Esophagus squamous epithelium (tissue), 5 donors: ENCODE measurements at regions not wholly inside any gene's neighbourhood (a gene's known extent, or its start where the extent isn't known, plus 50 kb on each side); places are given as distances from the start of the nearest gene placed in this dataset.
A peak's percentile ranks its signal among the peaks of the same experiment; 100 is the strongest.

Experiments
- DNase-seq: peaks from one replicate; lab custom pipeline; 2025; lab: John Stamatoyannopoulos, UW
- H3K27ac ChIP-seq, 4 donors: fragments of 200-600 bp; sonication (generic); one replicate each; pipeline ENCODE4 v1.5.1; 2016 to 2019; ENCODE audit warnings: mild to moderate bottlenecking in 1 of 4
- H3K27me3 ChIP-seq, 4 donors: fragments of 200-600 bp; sonication (generic); 1 replicate in 3 of 4; 2 replicates in 1 of 4; pipeline versions ENCODE4 v1.5.1 to v1.6.0; 2017 to 2021; ENCODE audit warnings: antibody characterized with exemption in 1 of 4
- H3K36me3 ChIP-seq, 3 donors: fragments of 200-600 bp; sonication (generic); one replicate each; pipeline ENCODE4 v1.5.1; 2016 to 2019
- H3K4me1 ChIP-seq, 3 donors: fragments of 200-600 bp; sonication (generic); one replicate each; pipeline ENCODE4 v1.5.1; 2017 to 2019
- H3K4me3 ChIP-seq, 4 donors: fragments of 200-600 bp; sonication (generic); 1 replicate in 3 of 4; 2 replicates in 1 of 4; pipeline ENCODE4 v1.5.1; 2016 to 2019; ENCODE audit warnings: mild to moderate bottlenecking in 2 of 4, moderate library complexity in 1 of 4
- H3K9me3 ChIP-seq, 3 donors: fragments of 200-600 bp; sonication (generic); one replicate each; pipeline ENCODE4 v1.5.1; 2016 to 2019
- POLR2A ChIP-seq, 4 donors: fragments of 450-650 bp; IDR thresholded peaks; one replicate each; pipeline ENCODE4 v1.6.1; 2017; ENCODE audit warnings: antibody characterized with exemption in 4 of 4, mild to moderate bottlenecking in 4 of 4, moderate library complexity in 3 of 4
- WGBS, 2 donors: methylation state at CpG; one replicate each; pipeline ENCODE4 v1.1.5; 2018; 5-methylcytosine and 5-hydroxymethylcytosine counted together
- intact Hi-C: fragments of 100-400 bp; cut with DNase I; formaldehyde crosslinking; loops from one replicate; pipeline ENCODE4 v1.15.0; 2022
- TF ChIP-seq, protein P1 (sequence below), 6 experiments: fragments of 450-650 bp in 4 of 6; fragments of 200-600 bp in 2 of 6; sonication (generic) in 2 of 6; IDR thresholded peaks; one replicate each; pipeline ENCODE4 v1.5.1; 2016 to 2019; ENCODE audit warnings: antibody characterized with exemption in 6 of 6, mild to moderate bottlenecking in 4 of 6, moderate library complexity in 4 of 6
- donor health status: DM: yes; HTN: yes; CAD: no.

DNA sequence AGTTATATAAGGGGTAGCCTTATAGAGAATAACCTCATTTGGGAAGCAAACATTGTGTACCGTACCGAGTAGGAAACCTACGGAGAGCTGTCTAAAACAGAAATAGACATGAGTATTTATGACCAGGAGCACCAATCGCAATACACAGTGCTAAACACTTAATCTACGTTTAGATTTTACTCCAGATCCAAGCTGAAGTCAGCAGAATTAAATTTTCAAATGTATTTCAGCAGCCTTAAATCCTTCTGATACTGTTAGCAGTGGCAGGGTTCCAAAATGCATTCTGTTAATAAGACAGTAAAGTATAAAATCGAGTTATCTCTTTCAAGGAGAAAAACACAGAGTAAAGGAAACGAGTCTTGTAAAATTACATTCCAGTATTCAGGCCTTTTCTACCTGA lies 118.1 kb upstream of the ZNF521 start:
- intact Hi-C loops: no loop called here
- no peaks in the 10 kb centered on the region for H3K27me3 ChIP-seq
- 48 to 56% methylated on average over 7 of the region's 7 CpGs for WGBS, 2 donors
- no peaks in the 10 kb centered on the region for H3K9me3 ChIP-seq
- TF ChIP-seq POLR2A (IDR thresholded peaks at IDR 0.05): no peak
- TF ChIP-seq, protein P1, sequence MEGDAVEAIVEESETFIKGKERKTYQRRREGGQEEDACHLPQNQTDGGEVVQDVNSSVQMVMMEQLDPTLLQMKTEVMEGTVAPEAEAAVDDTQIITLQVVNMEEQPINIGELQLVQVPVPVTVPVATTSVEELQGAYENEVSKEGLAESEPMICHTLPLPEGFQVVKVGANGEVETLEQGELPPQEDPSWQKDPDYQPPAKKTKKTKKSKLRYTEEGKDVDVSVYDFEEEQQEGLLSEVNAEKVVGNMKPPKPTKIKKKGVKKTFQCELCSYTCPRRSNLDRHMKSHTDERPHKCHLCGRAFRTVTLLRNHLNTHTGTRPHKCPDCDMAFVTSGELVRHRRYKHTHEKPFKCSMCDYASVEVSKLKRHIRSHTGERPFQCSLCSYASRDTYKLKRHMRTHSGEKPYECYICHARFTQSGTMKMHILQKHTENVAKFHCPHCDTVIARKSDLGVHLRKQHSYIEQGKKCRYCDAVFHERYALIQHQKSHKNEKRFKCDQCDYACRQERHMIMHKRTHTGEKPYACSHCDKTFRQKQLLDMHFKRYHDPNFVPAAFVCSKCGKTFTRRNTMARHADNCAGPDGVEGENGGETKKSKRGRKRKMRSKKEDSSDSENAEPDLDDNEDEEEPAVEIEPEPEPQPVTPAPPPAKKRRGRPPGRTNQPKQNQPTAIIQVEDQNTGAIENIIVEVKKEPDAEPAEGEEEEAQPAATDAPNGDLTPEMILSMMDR (IDR thresholded peaks at IDR 0.05): no peak
- no peaks in the 10 kb centered on the region for H3K36me3 ChIP-seq
- peaks cover 0 to 28% (median 3%) of the 10 kb centered on the region in 3 donors for H3K4me1 ChIP-seq
- no peak overlapping the region for H3K27ac ChIP-seq
- H3K4me3 ChIP-seq: no peak overlapping the region
- no peak for DNase-seq

DNA sequence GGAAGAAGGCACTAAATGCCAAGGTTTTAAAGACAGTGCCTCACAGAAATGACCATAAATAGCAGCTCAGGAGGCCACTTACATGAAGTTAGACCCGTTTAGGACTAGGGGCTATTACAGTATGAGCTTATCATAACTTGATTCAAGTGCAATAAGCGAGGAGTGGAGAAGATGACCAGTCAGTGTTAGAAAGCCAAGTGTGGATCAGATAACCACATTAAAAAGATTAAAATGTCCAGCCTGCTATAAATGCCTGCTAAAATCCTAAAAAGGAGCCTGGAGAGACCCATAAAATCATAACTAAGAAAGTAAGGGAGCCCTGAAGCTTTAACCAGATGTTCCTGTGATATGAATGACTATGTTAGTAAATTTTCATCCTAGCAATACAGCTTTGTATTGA lies 117.5 kb upstream of the ZNF521 start:
- intact Hi-C loops: no loop called here
- Histone ChIP-seq H3K4me1 (peaks cover 0 to 28% (median 3%) of the 10 kb centered on the region in 3 donors), H3K36me3 (no peaks in the 10 kb centered on the region), H3K27me3 (no peaks in the 10 kb centered on the region), H3K9me3 (no peaks in the 10 kb centered on the region), H3K27ac (no peak overlapping the region), H3K4me3 (no peak overlapping the region)
- TF ChIP-seq POLR2A (IDR thresholded peaks at IDR 0.05): no peak
- TF ChIP-seq, protein P1 (IDR thresholded peaks at IDR 0.05): no peak
- WGBS, 2 donors: 65 to 72% methylated on average over 2 of the region's 2 CpGs
- no peak for DNase-seq

DNA sequence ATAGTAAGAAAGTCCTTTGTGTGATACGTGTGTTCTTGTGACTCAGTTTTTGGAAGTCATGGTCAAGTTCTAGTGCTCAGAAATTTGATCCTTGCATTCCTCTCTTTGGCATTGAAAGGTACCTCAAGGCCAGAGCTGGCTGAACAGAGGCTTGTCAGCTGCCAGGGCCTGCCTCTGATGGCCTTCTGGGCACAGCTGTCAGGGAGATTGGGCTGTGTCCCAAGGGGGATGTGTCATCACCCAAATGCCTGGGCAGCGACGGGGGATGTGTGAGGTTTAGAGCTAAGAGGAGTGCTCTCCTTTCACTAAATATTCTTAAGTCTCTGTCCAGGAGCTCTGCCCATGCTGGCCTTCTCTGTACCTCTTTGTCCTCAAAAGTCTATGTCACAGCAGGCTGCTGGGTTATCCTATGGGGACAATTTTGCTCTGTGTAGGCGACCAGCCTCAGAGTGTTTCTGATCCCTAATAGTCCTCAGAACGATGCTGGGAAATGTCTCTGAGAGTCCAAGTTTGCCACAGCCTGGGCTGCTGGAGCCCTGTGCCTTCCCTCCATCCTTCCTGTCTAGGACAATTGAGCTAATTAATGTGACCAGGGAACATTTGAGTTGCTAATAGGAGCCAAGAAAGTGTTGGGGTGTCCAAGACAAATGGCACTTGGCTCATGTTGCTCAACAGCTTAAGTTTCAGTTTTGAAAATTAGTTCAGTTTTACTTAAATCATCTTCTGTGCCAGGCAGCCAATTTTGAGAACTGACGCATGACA lies 115.4 kb upstream of the ZNF521 start:
- Histone ChIP-seq H3K4me1 (peaks cover 0 to 28% (median 3%) of the 10 kb centered on the region in 3 donors), H3K27ac (peak overlapping the region in 3 of 4 donors; percentile 23 to 40 (median 29)), H3K4me3 (no peak overlapping the region), H3K27me3 (no peaks in the 10 kb centered on the region), H3K9me3 (no peaks in the 10 kb centered on the region), H3K36me3 (no peaks in the 10 kb centered on the region)
- DNase-seq: no peak
- TF ChIP-seq, protein P1 (IDR thresholded peaks at IDR 0.05): no peak
- TF ChIP-seq POLR2A (IDR thresholded peaks at IDR 0.05): no peak
- intact Hi-C loops: no loop called here
- 19 to 40% methylated on average over 4 to 6 of the region's 6 CpGs for WGBS, 2 donors

DNA sequence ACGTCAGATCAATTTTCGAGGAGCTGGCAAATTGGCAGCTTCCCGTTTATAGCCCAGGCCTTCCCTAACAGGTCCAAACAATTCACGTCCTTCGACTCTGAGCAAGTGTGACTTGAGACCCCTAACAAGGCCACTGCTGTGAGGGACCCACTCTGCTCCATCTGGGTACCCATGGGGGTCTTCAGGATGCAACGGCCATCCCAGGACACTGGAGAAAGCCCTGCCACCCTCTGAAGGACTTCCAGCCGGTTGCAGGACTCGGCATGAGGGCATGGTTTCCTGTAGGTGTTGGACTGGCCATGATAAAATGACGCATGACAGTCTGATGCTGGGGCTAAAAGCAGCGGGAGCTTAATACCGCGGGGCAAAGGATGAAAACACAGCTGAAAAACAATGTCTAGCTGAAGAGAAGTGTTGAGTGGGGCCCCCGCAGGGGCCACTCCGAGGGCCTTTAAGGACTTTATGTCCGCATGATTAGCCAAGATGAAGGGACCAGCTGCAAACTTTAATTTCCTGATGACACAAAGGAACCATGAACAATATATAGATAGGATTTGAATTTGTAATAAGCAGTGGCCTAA lies 113.3 kb upstream of the ZNF521 start:
- intact Hi-C loops: no loop called here
- Histone ChIP-seq H3K9me3 (no peaks in the 10 kb centered on the region), H3K27me3 (no peaks in the 10 kb centered on the region), H3K27ac (no peak overlapping the region), H3K4me1 (peaks cover 0 to 28% (median 3%) of the 10 kb centered on the region in 3 donors), H3K36me3 (no peaks in the 10 kb centered on the region), H3K4me3 (no peak overlapping the region)
- 92% methylated on average over 8 to 14 of the region's 15 CpGs for WGBS, 2 donors
- TF ChIP-seq, protein P1 (IDR thresholded peaks at IDR 0.05): no peak
- no peak for TF ChIP-seq POLR2A (IDR thresholded peaks at IDR 0.05)
- no peak for DNase-seq

DNA sequence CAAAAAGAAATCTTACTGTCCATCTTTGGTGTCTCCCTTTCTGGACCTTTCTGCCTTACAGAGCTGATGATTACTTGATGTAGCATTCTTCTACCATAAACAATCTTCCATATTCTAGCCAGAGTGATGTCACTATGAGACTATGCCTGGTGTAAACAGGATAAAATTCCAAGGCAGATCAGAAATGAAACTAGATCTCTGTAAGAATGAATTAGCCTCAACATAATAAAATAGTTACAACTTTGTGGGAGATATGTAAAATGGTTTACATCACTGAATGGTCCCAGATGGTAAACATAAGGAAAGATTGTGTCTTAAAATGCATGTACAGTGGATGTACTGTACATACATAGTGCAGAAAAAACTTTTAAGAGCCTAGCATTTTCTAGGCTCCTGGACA lies 112.3 kb upstream of the ZNF521 start:
- TF ChIP-seq, protein P1 (IDR thresholded peaks at IDR 0.05): no peak
- TF ChIP-seq POLR2A (IDR thresholded peaks at IDR 0.05): no peak
- no peaks in the 10 kb centered on the region for H3K27me3 ChIP-seq
- no peak for DNase-seq
- intact Hi-C loops: no loop called here
- H3K9me3 ChIP-seq: no peaks in the 10 kb centered on the region
- no peak overlapping the region for H3K4me3 ChIP-seq
- H3K27ac ChIP-seq: no peak overlapping the region
- no peaks in the 10 kb centered on the region for H3K36me3 ChIP-seq
- H3K4me1 ChIP-seq: peaks cover 0 to 23% (median 3%) of the 10 kb centered on the region in 3 donors
